ENCODE measurements at regions not wholly inside any gene's neighbourhood (a gene's known extent, or its start where the extent isn't known, plus 50 kb on each side); places are given as distances from the start of the nearest gene placed in this dataset.

DNA sequence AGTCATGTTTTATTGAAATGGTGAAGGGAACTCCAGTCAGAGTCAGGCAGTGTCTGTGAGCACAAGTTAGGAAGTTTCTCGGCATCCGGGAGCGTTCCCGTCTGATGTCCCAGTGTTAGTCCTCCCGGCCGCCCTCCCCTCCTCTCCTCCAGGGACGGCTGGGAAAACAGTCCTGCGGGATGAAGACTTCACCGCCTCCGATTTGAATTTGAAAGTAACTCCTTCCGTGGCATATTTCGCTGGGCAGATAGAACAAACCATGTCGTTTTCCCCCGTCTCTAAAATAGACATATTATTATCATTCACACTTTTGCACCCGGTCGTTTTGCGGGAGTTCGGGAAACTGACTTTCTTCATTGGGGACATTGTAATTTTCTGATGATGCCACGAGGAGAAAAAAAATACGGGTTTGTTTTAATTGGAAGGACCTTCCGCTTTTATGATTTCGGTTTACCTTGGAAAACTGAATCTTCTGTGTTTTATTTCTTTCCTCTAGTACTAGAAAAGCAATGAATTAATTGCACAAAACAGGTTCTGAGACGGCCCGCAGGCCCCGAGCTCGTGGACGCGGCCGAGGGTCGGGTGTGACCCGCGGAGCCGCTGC, 76.6 kb downstream of the ZIC5 start:
- intact Hi-C loops (cut with DNase I), result no loop called here
- DNase-seq, result no peak
- peak in 1 of 2 donors; percentile 27 for ATAC-seq

DNA sequence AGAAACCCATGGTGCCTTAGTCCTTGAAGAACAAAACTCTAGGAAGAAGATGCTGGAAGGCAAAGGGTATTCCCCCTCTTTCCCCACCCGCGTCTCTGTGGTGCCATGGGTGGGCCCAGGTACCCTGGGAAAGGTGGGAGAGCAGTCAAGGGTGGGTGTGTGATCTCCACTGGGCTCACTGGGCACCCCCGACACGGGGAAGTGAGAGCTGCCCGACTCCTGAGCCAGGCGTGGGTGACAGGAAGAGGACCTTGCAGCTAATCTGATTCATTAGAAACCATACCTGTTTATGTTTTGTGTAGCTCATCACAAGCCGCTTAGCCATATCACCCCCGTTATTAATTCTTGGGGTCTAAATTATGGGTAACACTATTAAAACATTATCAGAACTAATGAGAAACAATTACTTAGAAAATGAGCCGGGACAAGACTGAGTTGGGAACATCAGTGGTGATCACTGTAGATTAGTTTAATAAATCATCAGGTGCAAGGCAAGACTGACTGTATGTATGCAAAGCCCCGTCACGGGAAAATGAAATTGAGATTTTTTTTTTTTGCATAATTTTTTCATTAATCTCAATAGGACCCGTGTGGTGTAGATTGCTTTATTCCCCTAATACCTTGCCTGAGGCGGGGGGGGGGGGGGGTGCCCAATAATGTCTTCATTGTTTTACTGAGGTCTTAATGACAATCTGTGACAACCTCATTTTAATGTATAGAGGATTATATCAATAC, 77.3 kb downstream of the ZIC5 start:
- intact Hi-C loops (cut with DNase I), result no loop called here
- ATAC-seq, result no peak

DNA sequence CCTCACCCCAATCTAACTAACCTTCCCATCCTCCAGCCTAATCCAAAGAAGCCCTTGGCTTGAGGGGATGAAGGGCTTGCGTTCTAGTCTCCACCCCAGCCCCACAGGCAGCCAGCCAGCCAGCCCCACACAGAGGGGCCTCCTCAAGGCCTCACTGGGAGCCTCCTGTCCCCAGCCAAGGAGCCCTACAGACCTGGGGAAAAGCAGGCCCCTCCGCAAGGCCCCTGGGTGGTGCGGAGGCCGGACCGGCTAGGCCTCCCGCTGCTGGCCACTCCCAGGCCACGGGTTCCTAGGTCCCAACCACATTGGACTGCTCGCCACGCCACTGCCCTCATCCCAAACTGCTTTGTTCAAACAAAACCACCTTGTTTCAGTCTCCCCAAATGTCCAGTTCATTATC, 78.0 kb downstream of the ZIC5 start:
- intact Hi-C loops (cut with DNase I), result no loop called here
- no peak for DNase-seq
- ATAC-seq, result no peak

More for the DNA sequence above, 77.3 kb downstream of the ZIC5 start:
- no peak for DNase-seq

DNA sequence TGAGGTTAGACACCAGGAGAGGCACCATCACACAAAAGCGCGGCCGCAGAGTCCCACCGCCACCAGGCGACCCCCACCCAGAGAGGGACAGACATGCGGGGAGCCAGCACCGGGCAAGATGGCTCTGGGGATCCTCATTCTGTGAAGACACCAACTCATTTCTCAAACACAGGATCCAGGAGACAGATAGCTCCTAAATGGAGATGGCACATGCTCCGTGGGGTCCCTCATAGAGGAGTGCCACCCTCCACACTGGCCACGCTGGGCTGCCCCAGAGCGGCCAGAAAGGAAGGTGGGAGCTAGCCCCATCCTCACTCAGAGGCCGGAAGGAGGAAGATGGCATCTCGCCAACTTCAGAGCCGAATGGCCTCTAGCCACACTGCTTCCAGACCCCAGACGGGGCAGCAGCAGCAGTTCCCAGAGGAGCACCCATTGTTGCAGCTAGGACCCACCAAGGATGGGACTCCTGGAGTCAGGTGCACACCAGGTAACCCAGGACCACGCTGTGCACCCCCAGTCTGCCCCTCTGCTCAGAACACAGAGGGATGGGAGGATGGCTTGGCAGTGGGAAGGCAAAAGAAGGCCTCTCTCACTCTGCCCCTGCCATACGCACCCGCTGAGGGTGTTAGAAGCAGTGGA, 78.6 kb downstream of the ZIC5 start:
- intact Hi-C loops (cut with DNase I), result no loop called here
- no peak for ATAC-seq
- DNase-seq, result no peak

DNA sequence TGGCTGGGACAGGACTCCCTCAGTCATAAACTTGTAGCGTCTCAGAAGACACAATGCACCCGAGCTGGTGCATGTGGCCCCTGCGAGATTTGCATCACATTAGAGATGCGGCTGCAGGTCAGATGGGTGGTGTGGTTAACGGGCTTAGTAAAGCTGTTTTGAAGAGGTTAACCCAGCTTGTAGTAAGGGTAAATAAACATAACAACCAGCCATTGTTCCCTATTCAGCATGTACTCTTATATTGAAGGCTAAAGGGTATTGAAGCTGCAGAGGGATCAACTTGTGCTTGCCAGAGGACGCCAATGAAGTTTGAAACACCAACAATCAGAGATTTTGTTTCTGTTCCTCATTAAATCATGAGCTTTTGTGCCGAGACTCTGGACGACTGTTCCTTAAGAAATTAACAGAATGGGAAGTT, 79.4 kb downstream of the ZIC5 start:
- intact Hi-C loops (cut with DNase I), result no loop called here
- ATAC-seq (no peak), DNase-seq (no peak)

DNA sequence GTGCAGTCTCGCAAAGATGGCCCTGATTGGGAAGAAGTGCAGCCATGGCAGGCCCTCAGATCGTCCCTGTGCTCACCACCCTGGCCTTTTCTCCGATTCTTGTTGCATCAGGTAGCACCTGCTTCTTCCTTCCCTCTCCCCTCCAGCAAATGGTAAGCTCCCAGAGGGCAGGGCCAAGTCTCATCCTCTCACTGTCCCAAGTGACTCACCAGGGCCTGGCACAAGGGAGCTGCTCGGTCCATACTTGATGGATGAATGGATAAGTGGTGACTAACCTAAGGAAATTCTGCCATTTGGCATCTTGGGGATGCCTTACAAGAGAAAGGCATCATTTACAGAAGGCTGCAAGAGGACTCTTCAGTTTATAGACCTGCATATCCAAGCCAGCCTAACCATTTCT, 84.9 kb downstream of the ZIC5 start:
- ATAC-seq, result no peak
- intact Hi-C loops (cut with DNase I), result no loop called here
- DNase-seq, result no peak

DNA sequence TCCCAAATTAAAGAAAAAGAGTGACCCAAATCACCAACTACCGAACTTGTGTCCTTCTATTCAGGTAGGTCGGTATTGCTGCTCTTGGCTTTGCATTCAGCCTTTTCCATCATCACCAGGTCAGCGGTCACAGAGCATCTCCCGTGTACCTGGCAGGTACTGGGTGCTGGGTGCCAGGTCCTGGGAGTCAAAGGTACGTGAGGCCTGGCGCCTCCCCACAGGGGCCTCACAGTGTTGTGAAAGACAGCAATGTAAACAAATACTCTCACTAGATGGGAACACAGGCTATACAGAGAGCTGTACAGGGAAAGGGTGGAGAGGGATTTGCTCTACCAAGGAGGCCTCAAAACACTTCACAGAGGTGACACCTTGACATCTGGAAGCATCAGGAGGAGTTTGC, 86.7 kb downstream of the ZIC5 start:
- DNase-seq (no peak), ATAC-seq (no peak)
- intact Hi-C loops (cut with DNase I), result no loop called here

DNA sequence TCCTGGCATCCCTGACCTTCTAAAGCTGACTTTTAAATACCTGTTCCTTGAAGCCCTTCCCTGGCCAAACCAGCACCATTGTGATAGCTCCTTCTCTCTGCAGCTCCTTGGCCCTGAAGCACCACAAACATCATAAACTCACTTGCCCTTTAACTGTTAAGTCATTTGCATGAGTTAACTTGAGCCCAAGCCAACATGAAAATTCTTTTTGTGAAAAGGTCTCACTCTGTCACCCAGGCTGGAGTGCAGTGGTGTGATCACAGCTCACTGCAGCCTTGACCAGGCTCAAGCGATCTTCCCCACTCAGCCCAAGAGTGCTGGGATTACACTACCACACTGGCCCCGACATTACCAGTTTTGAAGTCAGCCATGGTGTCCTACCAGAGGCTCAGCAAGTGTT, 87.8 kb downstream of the ZIC5 start:
- ATAC-seq (no peak), DNase-seq (no peak)
- intact Hi-C loops (cut with DNase I), result no loop called here

DNA sequence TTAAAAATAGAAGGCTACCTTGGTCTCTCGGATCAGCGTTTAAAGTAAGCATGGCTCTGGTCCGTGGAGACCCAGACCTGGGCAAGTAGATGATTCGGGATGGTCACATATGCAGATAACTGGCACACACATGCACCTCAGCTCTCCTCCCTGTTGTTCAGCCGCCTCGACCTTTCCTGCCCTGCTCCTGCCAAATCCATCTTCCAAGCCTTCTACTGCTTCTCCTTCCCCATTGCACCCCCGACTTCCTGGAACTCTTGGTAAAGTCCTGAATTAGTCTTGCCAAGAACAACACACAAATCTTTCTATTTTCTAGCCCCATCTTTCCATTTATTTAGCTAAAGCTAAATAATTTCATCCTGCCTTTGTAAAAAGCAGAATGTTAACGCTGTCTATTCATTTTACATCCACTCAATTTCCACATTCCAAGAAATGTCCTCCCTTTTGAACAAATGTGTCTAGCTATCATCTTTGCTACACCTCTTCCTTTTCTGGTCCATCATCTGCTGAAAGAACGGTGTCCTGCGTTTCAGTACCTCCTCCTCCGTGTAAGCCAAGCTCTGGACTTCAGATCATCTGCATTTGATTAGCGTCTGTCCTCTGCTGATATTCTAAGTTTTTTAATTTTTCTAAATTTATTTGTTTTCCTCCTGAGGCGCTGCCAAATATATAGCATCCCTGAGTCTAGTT, 92.5 kb downstream of the ZIC5 start:
- ATAC-seq (no peak), DNase-seq (no peak)
- intact Hi-C loops (cut with DNase I), result no loop called here

DNA sequence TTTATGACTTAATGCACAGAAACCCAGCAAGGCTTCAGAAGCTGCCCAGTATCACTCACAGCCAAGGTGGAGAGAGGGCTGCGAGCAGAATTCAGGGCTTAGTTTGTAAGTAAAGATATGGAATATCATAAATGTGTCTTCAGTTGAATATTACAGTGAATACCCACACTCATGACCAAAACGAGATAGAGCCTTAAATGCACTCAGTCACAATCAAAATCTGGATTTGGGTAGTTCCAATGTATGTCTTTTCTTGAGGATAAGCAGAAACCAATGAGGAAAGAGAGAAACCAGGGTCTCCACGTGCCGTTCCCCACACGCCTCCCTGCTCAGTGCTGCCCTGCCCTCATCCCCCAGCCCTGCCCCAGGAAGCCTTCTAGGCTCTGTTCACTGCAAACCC, 94.9 kb downstream of the ZIC5 start:
- DNase-seq (no peak), ATAC-seq (no peak)
- intact Hi-C loops (cut with DNase I), result no loop called here

DNA sequence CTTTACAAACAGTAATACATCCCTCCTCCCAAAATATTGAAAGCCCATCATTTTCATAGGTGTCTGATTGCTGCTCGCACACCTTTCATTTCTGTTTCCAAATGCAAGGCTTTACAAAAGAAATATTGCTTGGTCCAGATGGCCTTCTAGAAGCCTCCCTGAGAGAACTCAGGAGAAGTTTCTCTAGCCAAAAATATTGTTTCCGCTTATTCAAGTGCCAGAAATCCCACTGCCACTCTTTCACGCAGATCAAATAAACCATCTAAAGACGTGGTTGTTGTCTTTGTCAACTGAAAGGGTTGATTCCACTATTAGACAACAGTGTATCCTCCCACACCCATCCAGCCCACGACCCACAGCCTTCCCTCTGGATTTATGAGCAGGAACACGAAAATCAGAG, 96.2 kb downstream of the ZIC5 start:
- ATAC-seq, result no peak

DNA sequence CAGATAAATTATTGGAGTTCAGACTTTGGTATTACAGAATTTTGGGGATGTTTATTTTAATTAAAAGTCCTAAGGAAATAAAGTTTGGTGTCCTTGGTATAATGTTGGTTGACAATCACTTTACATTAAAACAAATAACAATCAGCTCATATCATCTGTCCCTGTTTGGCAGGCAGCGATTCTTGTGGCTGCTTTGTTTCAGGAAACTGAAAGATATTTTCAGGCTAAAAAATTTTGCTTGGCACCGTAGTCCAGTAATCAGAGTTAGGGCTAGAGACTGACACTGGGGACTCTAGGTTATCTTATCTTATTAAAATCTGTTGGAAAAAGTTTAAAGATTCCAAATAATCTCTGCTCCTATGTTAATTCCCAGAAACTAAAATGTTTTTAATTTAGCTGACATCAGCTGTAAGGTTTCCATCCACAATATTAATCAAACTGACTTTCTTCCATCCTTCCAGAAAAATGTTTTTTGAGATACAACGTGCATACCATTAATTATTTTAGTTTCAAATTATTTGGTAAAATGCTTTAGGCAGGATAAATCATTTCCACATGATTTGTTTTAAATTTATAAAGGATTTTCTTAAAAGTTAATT, 97.6 kb downstream of the ZIC5 start:
- intact Hi-C loops (cut with DNase I), result no loop called here
- no peak for ATAC-seq
- DNase-seq, result no peak

More for the DNA sequence above, 96.2 kb downstream of the ZIC5 start:
- intact Hi-C loops (cut with DNase I), result no loop called here
- DNase-seq, result no peak

DNA sequence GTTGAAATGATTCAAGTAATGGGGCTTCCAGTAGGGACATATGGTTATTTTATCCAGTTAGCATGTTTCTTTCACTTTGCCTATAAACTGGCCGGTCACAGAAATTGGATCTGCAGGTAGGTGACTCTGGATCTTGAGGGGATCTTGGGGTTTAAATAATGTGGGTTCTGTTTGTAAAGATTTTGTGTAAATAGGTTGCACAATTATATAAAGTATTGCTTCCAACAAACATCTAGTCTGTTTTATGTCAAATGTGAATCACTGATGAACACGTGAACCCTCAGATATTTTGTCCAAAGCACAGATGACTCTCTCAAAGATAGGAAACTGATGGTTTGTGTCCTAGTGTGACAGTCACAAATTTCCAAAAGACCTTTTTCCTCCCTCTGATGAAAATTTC, 98.4 kb downstream of the ZIC5 start:
- intact Hi-C loops (cut with DNase I), result no loop called here
- no peak for DNase-seq
- no peak for ATAC-seq

DNA sequence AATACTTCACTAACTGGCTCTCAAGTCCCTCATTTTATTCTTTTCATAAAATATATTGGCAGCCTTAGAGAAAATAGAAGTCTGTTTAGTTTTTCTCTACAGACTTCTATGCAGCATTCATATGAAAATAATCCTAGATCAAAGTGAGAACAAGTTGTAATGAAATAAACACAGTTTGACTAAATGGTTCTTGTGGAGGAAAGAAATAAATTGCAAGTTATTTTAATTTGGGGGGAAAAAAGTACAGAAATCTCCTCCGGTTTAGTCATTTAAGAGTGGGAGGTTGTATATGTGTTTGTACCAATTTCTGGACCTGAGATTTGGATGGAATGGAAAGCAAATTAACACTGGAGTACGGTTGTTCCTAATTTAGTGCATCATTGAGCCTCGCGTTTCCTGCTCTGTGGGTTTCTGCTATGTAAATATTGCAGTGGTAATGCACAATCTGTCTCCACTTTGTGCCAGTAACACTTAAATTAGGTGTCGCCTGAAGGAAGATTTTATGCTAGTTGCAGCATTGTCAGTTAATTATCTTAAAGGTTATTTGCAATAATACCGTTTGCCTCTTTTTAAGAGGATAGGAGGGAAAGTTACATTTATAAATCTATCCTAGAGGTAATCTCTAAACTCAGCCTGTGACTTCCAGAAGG, 100.2 kb downstream of the ZIC5 start:
- ATAC-seq, result no peak
- intact Hi-C loops (cut with DNase I), result no loop called here
- no peak for DNase-seq

DNA sequence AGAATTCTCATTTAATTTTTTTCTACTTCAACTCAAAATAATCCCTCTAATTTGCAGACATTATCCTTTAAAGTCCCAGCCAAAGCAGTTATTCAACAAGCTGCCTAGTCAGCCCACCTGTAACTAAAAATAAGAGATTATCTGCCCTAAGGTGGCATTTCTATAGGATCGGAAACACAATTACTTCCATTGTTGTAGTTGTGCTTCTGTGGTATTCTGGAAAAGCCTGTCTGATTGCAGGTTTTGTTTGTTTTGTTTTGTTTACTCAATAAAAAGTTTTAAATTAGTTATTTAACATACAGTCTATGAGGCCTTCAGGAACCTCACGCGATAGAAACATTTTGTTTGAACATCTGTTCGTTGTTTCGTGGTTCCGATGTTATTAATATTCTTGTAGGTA, 101.0 kb downstream of the ZIC5 start:
- DNase-seq (no peak), ATAC-seq (no peak)
- intact Hi-C loops (cut with DNase I), result no loop called here

DNA sequence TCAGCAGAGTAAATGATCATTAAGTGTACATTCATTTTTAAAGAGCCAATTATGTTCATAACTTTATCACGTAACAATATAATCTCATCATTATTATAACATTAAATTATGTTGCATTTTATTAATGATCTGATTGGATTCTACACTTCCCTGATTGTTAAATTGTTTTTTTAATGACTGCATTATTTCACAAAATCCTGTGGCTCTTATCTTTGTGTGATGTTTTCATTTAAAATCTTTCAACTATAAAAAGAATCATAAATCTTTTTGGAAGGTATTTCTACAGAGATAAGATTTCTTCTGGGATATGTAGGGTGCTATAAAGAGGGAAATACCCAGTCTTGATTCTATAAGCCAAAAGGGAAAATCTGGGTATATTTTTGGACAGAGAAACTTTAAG, 101.7 kb downstream of the ZIC5 start:
- no peak for DNase-seq
- ATAC-seq, result no peak
- intact Hi-C loops (cut with DNase I), result no loop called here

DNA sequence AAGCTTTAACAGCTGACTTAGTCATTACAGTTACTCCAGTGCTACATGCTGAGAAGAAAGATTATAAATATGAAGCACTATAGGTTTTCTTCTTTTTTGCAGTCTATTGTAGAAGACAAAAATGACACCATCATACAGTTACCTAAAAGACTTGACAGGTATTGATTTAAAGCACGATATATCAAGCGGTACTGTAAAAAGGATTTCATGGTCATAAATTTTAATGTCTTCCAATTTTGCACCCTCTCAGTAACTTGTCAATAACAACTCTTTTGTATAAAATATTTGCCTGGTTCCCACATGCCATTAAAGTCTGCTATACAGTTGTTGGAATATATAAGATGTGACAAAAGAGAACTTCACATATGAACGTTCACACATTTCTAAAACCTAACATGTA, 102.8 kb downstream of the ZIC5 start:
- intact Hi-C loops (cut with DNase I), result no loop called here

DNA sequence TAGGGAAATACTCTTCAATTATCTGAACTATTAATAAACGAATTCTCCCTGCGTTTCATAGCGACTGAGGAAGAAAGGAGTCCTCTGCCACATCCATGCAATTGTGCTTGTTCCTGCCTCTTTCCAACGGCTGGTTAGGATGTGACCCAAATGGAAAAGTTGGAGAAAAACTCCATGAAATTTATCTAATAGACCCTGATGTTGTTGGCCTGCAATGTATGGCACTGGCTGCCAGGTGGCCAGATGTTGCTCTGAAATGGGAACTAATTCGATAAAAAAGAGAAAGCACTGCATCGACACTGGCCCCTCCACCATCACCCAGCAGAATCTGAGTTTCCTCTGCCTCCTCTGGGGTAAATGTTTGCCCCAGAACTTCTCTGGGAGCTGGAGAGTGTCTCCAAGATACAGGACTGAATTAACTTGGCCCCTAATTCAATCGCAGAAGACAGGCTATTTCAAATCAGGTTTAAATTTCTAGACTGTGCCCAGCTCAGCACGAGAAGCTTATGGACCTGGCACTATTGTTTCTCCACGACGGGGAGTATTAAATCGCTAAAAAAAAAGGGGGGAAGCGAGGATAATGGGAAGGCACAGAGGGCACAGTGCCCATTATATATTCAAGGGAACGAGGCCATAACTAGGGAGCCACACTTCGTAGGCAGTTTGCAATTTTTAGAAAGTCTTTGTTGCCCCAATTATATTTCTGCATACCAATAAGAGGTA, 103.9 kb downstream of the ZIC5 start:
- ATAC-seq (no peak), DNase-seq (no peak)
- intact Hi-C loops (cut with DNase I), result no loop called here

More for the DNA sequence above, 102.8 kb downstream of the ZIC5 start:
- ATAC-seq (no peak), DNase-seq (no peak)

DNA sequence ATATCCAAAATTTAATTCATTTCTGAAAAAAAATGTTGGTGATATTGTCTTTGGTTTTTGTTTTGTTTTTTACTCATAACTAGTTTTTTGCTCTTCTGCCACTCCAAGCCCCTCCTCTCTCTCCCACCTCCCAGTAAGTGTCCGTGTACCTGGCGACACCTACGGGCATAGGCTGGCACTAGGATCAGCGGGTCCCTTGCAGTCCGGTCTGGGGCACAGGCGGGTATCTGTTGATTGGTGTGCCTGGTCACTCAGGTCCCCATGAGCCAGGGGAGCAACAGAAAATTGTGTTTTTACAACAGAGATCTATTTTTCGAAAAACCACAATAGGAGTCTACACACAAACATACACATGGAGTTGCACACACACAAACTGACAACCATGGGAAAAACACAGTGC, 104.8 kb downstream of the ZIC5 start:
- ATAC-seq, result no peak
- DNase-seq, result no peak
- intact Hi-C loops (cut with DNase I), result no loop called here

Measured in left cardiac atrium (tissue), 4 donors.